ENCODE measurements at regions not wholly inside any gene's neighbourhood (a gene's known extent, or its start where the extent isn't known, plus 50 kb on each side); places are given as distances from the start of the nearest gene placed in this dataset.

DNA sequence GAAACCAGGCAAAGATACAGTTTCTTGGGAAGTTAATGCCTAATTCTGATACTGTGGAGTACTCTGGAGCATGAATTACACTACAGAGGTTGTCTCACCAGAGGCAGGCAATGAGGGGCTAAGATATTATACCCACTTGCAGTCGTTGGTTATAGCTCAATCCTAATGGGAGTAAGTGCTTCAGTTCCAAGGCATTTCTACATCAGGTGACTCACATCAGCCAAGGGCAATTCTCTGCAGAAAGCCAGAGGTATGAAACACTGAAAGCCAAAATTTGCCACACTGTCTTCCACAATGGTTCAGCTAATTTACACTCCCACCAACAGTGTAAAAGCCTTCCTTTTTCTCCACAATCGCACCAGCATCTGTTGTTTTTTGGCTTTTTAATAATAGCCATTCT is 174.0 kb upstream of the IL15 start:
- TF ChIP-seq POLR2A (IDR thresholded peaks at IDR 0.05) (no peak), POLR2AphosphoS5 (IDR thresholded peaks at IDR 0.05) (no peak)
- TF ChIP-seq, protein P1, sequence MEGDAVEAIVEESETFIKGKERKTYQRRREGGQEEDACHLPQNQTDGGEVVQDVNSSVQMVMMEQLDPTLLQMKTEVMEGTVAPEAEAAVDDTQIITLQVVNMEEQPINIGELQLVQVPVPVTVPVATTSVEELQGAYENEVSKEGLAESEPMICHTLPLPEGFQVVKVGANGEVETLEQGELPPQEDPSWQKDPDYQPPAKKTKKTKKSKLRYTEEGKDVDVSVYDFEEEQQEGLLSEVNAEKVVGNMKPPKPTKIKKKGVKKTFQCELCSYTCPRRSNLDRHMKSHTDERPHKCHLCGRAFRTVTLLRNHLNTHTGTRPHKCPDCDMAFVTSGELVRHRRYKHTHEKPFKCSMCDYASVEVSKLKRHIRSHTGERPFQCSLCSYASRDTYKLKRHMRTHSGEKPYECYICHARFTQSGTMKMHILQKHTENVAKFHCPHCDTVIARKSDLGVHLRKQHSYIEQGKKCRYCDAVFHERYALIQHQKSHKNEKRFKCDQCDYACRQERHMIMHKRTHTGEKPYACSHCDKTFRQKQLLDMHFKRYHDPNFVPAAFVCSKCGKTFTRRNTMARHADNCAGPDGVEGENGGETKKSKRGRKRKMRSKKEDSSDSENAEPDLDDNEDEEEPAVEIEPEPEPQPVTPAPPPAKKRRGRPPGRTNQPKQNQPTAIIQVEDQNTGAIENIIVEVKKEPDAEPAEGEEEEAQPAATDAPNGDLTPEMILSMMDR (IDR thresholded peaks at IDR 0.05) = no peak
